PC-9 (cell line): ENCODE measurements at regions not wholly inside any gene's neighbourhood (a gene's known extent, or its start where the extent isn't known, plus 50 kb on each side); places are given as distances from the start of the nearest gene placed in this dataset.

ENCODE experiments used
- BruUV-seq: library from RNA; stranded (reverse); fragments of 400-500 nt; replicated peaks from 2 replicates; lab custom pipeline; 2021; lab: Mats Ljungman, UMichigan
- CTCF ChIA-PET: fragments of 300-600 bp; sonication (Branson Sonifier 250); formaldehyde crosslinking; loops from one replicate; lab custom pipeline; 2022; ENCODE audit warnings: antibody characterized with exemption; lab: Charles Lee
- POLR2A ChIA-PET: fragments of 300-600 bp; sonication (Branson Sonifier 250); formaldehyde crosslinking; loops from one replicate; lab custom pipeline; 2022; ENCODE audit warnings: antibody characterized with exemption; ENCODE audit not compliant: unreplicated experiment; lab: Charles Lee
- DNase-seq, 2 experiments: peaks; one replicate each; pipeline versions ENCODE4 v3.0.0 to v3.0.0-alpha.2; 2015 to 2022; ENCODE audit warnings: mixed read lengths in 1 of 2
- H2AFZ ChIP-seq: fragments of 200-600 bp; sonication (generic); 2 replicates; pipeline ENCODE4 v1.8.1; 2017; ENCODE audit warnings: antibody characterized with exemption
- H3F3A ChIP-seq: fragments of 200-600 bp; sonication (generic); 2 replicates; pipeline ENCODE4 v1.8.1; 2017; ENCODE audit warnings: antibody characterized with exemption, mild to moderate bottlenecking, low read depth; ENCODE audit not compliant: insufficient read depth
- H3K27ac ChIP-seq: fragments of 200-600 bp; sonication (generic); 2 replicates; pipeline ENCODE4 v1.6.1; 2016; ENCODE audit warnings: mixed run types
- H3K27me3 ChIP-seq: fragments of 200-600 bp; sonication (generic); 2 replicates; pipeline ENCODE4 v1.6.1; 2016; ENCODE audit warnings: low read depth, mixed run types; ENCODE audit not compliant: insufficient read depth
- H3K36me3 ChIP-seq: fragments of 200-600 bp; sonication (generic); 2 replicates; pipeline ENCODE4 v1.6.1; 2016; ENCODE audit warnings: low read depth, mixed run types
- H3K4me1 ChIP-seq: fragments of 200-600 bp; sonication (generic); replicated peaks from 2 replicates; pipeline ENCODE4 v1.6.1; 2016; ENCODE audit warnings: mixed run types; ENCODE audit not compliant: insufficient read depth
- H3K4me2 ChIP-seq: fragments of 200-600 bp; sonication (generic); 2 replicates; pipeline ENCODE4 v1.6.1; 2017; ENCODE audit warnings: mixed run types
- H3K4me3 ChIP-seq: fragments of 200-600 bp; sonication (generic); 2 replicates; pipeline ENCODE4 v1.6.1; 2016; ENCODE audit warnings: mixed run types
- H3K79me2 ChIP-seq: fragments of 200-600 bp; sonication (generic); 2 replicates; pipeline ENCODE4 v1.6.1; 2017; ENCODE audit warnings: low read depth, mixed run types
- H3K9me2 ChIP-seq: fragments of 200-600 bp; sonication (generic); 2 replicates; pipeline ENCODE4 v1.8.1; 2017; ENCODE audit warnings: mild to moderate bottlenecking; ENCODE audit not compliant: insufficient read depth
- H3K9me3 ChIP-seq: fragments of 200-600 bp; sonication (generic); 2 replicates; pipeline ENCODE4 v1.8.1; 2016; ENCODE audit warnings: low read depth; ENCODE audit not compliant: insufficient read depth
- H4K20me1 ChIP-seq: fragments of 200-600 bp; sonication (generic); 2 replicates; pipeline ENCODE4 v1.8.1; 2017; ENCODE audit not compliant: insufficient read depth
- CTCF ChIP-seq: fragments of 200-600 bp; sonication (generic); conservative IDR thresholded peaks from 2 replicates; pipeline ENCODE4 v1.6.1; 2017; ENCODE audit warnings: mixed run types, antibody characterized with exemption, mild to moderate bottlenecking, moderate library complexity
- EZH2 ChIP-seq: fragments of 200-600 bp; sonication (generic); IDR thresholded peaks from 2 replicates; pipeline ENCODE4 v1.8.0; 2017; ENCODE audit warnings: antibody characterized with exemption, low read depth
- intact Hi-C: fragments of 100-400 bp; cut with micrococcal nuclease; formaldehyde crosslinking; loops from one replicate; pipeline ENCODE4 v1.10.0; 2022; ENCODE audit not compliant: unreplicated experiment

GRCh38 chr3:163943664-163944063, 1134.6 kb downstream of the SI start:
- peaks cover 4% of the 10 kb centered on the region; the same call in 1 of the 2 replicates for H3F3A ChIP-seq
- intact Hi-C loops, result no loop called here
- ChIA-PET CTCF (no interaction called here), POLR2A (no interaction called here)
- H2AFZ ChIP-seq, result 0 out of 2 replicates have a peak overlapping the region, but pooled peaks have one; percentile 26
- DNase-seq, result peak in 1 of 2 experiments; percentile 26
- H3K27ac ChIP-seq, result no peak overlapping the region
- H3K4me1 ChIP-seq, result no peaks in the 10 kb centered on the region
- H3K27me3 ChIP-seq, result no peaks in the 10 kb centered on the region
- H3K9me3 ChIP-seq, result peaks cover 4% of the 10 kb centered on the region; the same call in 1 of the 2 replicates
- no peaks in the 10 kb centered on the region for H3K36me3 ChIP-seq
- no TSS peak for BruUV-seq
- no peaks in the 10 kb centered on the region for H3K9me2 ChIP-seq
- no peaks in the 10 kb centered on the region for H3K79me2 ChIP-seq
- TF ChIP-seq EZH2, result no peak
- TF ChIP-seq CTCF, result no peak
- no peak overlapping the region for H3K4me3 ChIP-seq
- H3K4me2 ChIP-seq, result no peak overlapping the region
- H4K20me1 ChIP-seq, result no peaks in the 10 kb centered on the region

GRCh38 chr3:163939926-163940325, 1138.4 kb downstream of the SI start:
- peak; percentile 52 to 64 for DNase-seq

GRCh38 chr3:163936543-163936942, 1141.8 kb downstream of the SI start:
- H3K27me3 ChIP-seq, result no peaks in the 10 kb centered on the region
- peaks cover 4% of the 10 kb centered on the region; the same call in 1 of the 2 replicates for H3F3A ChIP-seq
- H3K4me2 ChIP-seq, result no peak overlapping the region
- no peaks in the 10 kb centered on the region for H3K9me2 ChIP-seq
- H3K36me3 ChIP-seq, result no peaks in the 10 kb centered on the region
- DNase-seq, result peak in 1 of 2 experiments; percentile 18
- no peak overlapping the region for H3K27ac ChIP-seq
- no peak overlapping the region for H3K4me3 ChIP-seq
- no TSS peak for BruUV-seq
- intact Hi-C loops, result no loop called here
- H4K20me1 ChIP-seq, result no peaks in the 10 kb centered on the region
- H3K4me1 ChIP-seq, result no peaks in the 10 kb centered on the region
- ChIA-PET POLR2A (no interaction called here), CTCF (no interaction called here)
- TF ChIP-seq EZH2 (no peak), CTCF (no peak)
- H3K79me2 ChIP-seq, result no peaks in the 10 kb centered on the region
- no peaks in the 10 kb centered on the region for H3K9me3 ChIP-seq
- no peak overlapping the region for H2AFZ ChIP-seq

More at GRCh38 chr3:163939926-163940325, 1138.4 kb downstream of the SI start:
- Histone ChIP-seq H3K4me1 (no peaks in the 10 kb centered on the region), H3K79me2 (no peaks in the 10 kb centered on the region), H3K27me3 (no peaks in the 10 kb centered on the region), H4K20me1 (no peaks in the 10 kb centered on the region), H3K36me3 (no peaks in the 10 kb centered on the region), H3F3A (peaks cover 4% of the 10 kb centered on the region; the same call in 1 of the 2 replicates), H3K27ac (no peak overlapping the region), H3K9me3 (peaks cover 4% of the 10 kb centered on the region; the same call in 1 of the 2 replicates), H3K4me3 (no peak overlapping the region), H2AFZ (0 out of 2 replicates have a peak overlapping the region, but pooled peaks have one; percentile 48), H3K4me2 (no peak overlapping the region), H3K9me2 (no peaks in the 10 kb centered on the region)
- TF ChIP-seq CTCF, result peak; percentile 36; the same call in 1 of the 2 replicates
- no peak for TF ChIP-seq EZH2
- intact Hi-C loops, result no loop called here
- no TSS peak for BruUV-seq
- ChIA-PET CTCF (no interaction called here), POLR2A (no interaction called here)
